ENCODE measurements at regions not wholly inside any gene's neighbourhood (a gene's known extent, or its start where the extent isn't known, plus 50 kb on each side); places are given as distances from the start of the nearest gene placed in this dataset.
"Not testable (repeated sequence)": the region's sequence is repeated elsewhere in the genome, so short reads cannot be mapped to it uniquely, and the experiment has no call there.

GRCh38 chr4:12555011-12555410 is 929.1 kb downstream of the RAB28 start:
- peak; percentile 80 to 85 for DNase-seq

DNA sequence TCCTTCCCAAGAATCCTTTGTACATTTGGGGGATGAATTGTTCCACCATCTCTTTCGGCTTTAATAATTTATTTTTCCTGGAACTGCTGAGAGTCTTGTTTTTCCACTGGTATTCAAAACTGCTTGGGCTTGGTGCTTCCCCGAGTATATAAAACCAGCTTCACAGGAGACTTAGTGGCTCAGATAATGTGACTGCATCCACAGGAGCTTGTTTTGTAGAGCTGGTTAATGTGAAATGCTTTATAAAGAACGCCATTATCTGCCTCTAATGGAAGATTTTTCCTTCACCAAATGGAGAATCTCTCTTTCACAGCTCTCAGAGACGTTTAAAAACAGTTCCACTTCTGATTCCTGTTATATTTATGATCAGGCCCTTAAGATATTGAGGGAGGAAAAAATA is 935.5 kb downstream of the RAB28 start:
- DNase-seq: no peak

- DNase-seq: no peak
Measured at GRCh38 chr4:12545812-12546211, 938.3 kb downstream of the RAB28 start.

DNA sequence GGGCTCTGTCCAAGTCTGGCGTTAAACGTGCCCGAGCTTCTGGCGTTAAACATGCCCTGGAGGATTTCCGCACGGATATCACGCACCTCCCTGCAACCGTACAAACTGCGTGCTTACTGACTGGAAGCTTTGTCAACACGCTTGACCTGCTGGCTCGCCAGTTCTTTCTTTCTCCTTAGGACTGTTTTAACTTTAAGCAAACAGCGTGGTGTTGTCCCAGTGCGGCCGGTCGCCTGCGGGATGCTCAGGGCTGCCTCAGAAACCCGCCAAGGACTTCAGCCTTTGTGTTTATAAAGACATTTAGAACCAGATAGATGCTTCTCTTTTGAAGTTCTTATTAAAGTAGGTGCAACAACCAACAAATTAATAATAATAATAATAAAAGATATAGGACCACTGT is 946.0 kb downstream of the RAB28 start:
- no peak for DNase-seq

DNA sequence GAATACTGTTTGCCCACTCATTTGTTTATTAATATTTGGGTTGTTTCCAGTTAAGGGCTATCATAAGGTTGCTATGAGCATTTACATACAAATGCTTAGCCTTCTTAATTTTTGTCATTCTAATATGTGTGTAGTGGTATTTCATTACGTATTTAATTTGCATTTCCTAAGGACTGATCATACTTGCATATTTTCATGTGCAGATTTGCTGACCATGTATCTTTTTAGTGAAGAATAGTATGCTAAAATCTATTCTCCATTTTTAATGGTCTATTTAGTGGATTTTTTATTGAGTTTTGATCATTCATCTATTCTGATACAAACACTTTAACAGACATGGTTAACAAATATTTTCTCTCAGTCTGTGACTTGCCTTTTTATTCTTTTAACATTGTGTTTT is 949.5 kb downstream of the RAB28 start:
- no peak for DNase-seq

DNA sequence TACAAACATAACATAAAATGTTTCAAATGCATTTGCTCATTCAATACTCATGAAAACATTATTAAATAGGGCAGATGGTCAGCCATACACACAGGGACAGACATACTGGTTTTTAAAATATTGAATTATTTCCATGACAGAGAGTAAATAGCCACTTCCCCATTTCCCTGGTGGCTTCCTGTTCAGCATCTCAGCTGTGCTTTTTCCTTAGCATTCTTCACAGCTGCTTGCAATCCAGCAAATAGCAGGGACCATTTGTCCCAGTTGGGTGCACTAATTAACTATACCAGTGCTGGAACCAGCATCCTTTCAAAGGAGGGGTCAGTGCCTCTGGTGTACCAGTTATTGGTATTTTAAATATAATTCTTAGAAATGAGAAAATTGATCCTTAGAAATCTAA is 964.7 kb downstream of the RAB28 start:
- DNase-seq: peak; percentile 50 to 56

GRCh38 chr4:12507868-12508481 is 976.2 kb downstream of the RAB28 start:
- no peak for DNase-seq

GRCh38 chr4:12500409-12500808 is 983.7 kb downstream of the RAB28 start:
- no peak for DNase-seq

GRCh38 chr4:12499693-12500092 is 984.4 kb downstream of the RAB28 start:
- DNase-seq: no peak

DNA sequence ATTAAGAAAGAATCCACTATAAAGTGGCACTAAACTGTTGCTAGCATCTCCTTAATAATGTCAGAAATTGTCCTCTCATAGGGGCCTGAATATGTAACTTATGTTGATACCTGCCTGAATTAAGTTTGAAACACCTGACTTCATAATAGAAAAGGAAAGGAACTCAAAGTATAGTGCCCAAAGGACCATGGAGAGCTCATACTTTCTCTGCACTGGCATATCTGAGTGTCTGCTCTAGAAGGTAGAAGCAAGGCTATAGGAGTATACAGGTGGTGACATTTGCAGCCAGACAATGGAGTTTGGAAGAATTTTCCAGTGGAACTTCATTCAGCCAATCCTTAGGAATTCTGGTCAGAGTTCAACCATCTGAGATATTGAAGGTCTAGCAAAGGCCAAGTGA is 988.9 kb downstream of the RAB28 start:
- DNase-seq: no peak

DNA sequence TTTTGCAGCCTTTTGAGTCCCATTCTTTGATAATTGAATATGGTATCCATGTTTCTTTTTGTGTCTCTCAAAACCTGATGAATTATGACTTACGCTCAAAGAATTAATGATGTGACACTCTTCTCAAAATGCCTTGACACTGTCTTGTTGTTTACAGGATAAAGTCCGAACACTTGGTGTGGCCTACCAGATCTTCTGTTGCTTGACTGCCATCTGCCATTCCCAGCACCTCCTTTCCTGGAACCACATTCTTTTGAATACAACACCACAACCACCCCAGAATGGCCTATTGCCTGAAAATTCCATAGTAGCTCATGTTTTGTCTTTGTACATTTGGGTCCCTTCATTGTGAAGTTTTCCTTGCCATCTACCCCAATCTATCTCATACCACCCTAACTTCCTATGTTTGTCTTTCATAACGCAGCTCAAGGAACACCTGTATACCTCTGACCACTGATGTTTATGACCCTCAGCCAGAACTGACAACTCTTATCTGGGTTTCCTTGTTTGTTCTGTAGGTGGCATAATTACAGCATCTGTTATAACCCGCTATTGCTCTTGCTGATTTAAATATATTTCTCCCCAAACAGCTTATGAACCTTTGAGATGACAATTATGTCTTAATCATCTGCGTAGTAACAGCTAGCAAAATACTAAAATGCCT is 991.3 kb downstream of the RAB28 start:
- no peak for DNase-seq

GRCh38 chr4:12488672-12489071 is 995.5 kb downstream of the RAB28 start:
- no peak for DNase-seq

DNA sequence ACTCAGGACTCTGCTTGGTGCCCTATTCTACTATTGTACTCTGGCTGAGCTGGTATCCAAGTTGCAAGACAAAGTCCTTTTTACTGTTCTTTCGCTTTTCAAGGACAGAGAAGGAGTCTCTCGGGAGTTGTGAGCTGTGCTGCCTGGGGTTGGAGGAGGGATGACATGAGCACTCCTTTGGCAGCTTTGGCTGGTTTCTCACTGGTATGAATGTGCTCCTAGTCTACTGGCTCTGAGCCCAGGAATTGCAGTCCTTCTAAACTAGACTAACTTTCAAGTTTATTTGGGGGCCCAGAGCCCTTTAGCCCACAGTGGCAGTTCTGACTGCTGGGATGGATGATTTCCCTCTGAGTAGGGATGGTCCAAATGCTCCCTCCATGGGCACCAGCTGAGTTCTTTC is 997.1 kb downstream of the RAB28 start:
- no peak for DNase-seq

DNA sequence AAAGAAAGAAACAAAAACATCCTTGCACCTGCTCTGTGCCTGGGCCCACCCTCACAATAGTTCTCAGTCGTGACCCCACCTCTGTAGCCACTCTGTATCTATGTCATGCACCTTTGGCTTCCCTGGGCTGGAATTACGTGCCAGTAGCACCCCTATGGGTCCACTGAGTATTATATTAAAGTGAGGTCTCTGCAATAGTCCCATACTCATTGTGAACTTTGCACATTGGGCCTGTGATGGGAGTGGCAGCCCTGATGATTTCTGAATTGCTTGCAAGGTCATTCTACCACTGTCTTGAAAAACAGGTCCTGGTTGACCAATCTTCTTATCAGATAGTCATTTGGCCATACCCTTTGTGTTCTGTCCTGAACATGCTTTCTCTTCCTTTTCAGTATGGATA is 1012.1 kb downstream of the RAB28 start:
- no peak for DNase-seq

DNA sequence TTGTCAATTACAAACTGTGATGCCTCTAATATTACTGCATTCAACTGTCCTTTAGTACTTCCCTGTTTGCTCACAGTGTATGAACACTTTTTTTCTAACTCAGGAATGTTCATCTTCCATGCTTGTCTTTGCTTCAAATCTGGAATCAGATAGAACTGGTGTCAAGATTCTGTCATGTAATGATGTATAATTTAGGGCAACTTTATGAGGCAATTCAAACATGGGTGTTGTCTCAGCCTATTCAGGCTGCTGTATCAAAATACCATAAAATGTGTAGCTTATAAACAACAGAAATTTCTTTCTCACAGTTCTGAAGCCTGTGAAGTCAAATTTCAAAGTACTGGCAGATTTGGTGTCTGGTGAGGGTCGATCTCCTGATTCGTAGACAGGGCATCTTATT is 1012.9 kb downstream of the RAB28 start:
- DNase-seq: no peak

- not testable (repeated sequence) for DNase-seq
Measured at GRCh38 chr4:12461576-12461975, 1022.6 kb downstream of the RAB28 start.

- DNase-seq: no peak
Measured at GRCh38 chr4:12459126-12459525, 1025.0 kb downstream of the RAB28 start.

- no peak for DNase-seq
Measured at GRCh38 chr4:12458621-12459020, 1025.5 kb downstream of the RAB28 start.

- no peak for DNase-seq
Measured at GRCh38 chr4:12452291-12452690, 1023.6 kb upstream of the HS3ST1 start.

GRCh38 chr4:12447451-12447850 is 1018.8 kb upstream of the HS3ST1 start:
- DNase-seq: no peak

DNA sequence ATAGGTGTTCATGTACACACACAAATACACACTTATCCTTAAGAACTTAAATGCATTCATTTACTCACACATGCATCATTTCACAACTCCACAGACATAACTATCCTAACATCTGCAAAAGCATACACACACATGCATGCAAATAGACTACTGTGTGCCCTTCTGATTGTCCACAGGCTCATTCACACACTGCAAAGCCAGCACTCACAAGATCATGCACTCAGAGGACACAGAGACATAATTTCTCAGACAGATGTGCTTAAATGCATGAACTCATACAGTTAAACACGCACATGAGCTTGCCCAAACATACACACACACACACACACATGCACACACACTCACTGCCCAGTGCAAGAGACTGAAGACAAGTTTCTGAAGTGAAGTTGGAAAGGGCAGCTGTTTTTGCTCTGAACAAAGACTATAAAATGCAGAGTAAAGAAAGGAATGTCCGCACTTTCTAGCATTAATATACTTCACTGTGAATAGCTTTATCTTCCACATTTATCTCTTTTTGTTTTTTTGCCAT is 1018.0 kb upstream of the HS3ST1 start:
- DNase-seq: no peak

DNA sequence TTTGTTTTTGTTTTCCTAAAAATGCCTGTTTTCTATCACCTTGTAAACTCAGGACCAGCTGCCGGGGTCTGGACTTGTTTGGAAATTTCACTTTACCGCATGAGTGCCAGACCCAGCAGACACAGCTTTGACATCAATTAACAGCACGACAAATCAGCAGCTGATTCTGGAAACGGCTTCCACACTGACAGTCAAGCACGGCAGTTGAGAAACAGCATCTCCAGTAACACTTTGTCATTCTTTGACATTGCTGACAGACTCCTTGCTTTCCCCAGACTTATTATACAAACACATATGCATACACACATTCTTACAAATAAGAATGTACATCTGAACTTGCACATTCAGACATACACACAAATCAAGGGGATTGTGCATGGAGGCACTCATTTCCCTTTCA is 1017.6 kb upstream of the HS3ST1 start:
- DNase-seq: no peak

- DNase-seq: no peak
Measured at GRCh38 chr4:12445711-12446235, 1017.1 kb upstream of the HS3ST1 start.

GRCh38 chr4:12439633-12440305 is 1011.1 kb upstream of the HS3ST1 start:
- DNase-seq: no peak
